ENCODE measurements at regions not wholly inside any gene's neighbourhood (a gene's known extent, or its start where the extent isn't known, plus 50 kb on each side); places are given as distances from the start of the nearest gene placed in this dataset.
A peak's percentile ranks its signal among the peaks of the same experiment; 100 is the strongest.

DNA sequence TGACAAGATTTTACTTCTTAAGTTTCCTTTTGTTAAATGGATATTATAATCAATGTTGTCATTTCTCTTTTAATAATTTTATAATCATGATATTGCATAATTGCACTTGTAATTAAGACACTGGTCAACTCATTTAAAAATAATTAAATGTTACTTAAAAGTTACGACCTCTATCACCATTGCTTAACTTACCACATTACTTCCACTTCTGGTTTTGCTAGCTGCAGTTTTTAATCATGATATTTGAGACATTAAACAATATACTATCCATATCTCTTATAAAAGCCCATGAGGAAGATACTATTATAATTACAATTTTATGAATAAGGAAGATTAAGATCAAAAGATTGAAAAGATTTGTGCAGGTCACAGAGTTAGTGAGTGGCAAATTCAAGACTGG, 502.0 kb downstream of the RNF144A start:
- Histone ChIP-seq H3K36me3 (no peaks in the 10 kb centered on the region), H3K27ac (no peak overlapping the region), H3K9me3 (replicated peaks in 1 of 11) (peaks cover 0 to 7% (median 0%) of the 10 kb centered on the region in 11 experiments; a peak in 1 of 22 replicates), H4K20me1 (no peaks in the 10 kb centered on the region), H3K4me3 (no peak overlapping the region), H3K27me3 (peaks cover 0 to 14% (median 9%) of the 10 kb centered on the region in 11 experiments; a peak in 12 of 22 replicates), H3K9ac (no peak overlapping the region), H3K4me2 (peak overlapping the region in 2 of 11 experiments; percentile 26 to 33; a peak in 3 of 22 replicates), H3K4me1 (peaks cover 0 to 14% (median 2%) of the 10 kb centered on the region in 10 experiments; a peak in 8 of 20 replicates)
- no peak for TF ChIP-seq Cebpa-rat (IDR thresholded peaks at IDR 0.05)

DNA sequence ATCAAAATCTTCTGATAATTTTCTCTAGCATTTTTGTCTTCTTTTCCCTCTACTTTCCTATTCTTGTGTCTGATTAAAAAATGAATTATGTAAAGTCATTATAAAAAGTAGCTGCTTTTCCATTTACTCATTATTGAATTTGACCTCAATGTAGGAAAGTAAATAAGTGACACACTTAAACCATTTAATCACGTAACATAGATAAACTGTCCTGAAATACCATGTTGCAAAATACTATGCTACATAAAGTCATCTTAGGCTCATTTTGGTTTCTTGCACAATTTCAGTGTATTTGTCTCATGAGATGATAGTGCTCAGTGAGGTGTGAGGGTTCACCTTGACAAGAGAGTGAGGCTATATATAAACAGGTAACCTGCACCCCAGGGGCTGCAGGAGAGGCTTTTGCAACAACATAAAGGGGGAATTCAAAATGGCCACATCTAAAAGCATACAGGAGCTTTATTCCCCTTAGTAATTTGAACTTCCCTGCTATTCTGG, 502.7 kb downstream of the RNF144A start:
- no peak overlapping the region for H3K9ac ChIP-seq
- H3K36me3 ChIP-seq: no peaks in the 10 kb centered on the region
- peaks cover 0 to 7% (median 0%) of the 10 kb centered on the region in 11 experiments; a peak in 1 of 22 replicates for H3K9me3 ChIP-seq (replicated peaks in 1 of 11)
- no peak for TF ChIP-seq Cebpa-rat (IDR thresholded peaks at IDR 0.05)
- H3K27me3 ChIP-seq: peaks cover 0 to 14% (median 9%) of the 10 kb centered on the region in 11 experiments; a peak in 12 of 22 replicates
- H4K20me1 ChIP-seq: no peaks in the 10 kb centered on the region
- no peak overlapping the region for H3K4me3 ChIP-seq
- H3K27ac ChIP-seq: no peak overlapping the region
- peaks cover 0 to 14% (median 2%) of the 10 kb centered on the region in 10 experiments; a peak in 8 of 20 replicates for H3K4me1 ChIP-seq
- H3K4me2 ChIP-seq: no peak overlapping the region; a peak in 1 of 22 replicates

DNA sequence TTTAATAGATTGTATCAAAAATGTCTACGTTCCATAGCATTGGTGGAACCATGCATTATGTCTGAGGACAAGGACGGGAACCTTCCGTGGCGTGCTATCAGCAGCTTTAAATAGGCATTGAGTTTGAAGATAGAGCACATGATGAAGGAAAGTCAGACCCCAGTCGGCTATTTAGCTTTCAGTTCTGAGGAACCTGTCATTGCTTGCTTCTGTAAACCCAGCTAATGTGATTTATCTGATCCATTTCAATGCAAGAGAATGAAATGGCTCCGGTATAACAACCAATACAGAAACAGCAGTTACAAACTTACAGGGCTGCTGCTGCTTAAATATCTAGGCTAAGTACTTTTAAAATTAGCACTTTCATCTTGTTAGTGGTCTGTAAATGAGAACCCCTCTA, 503.3 kb downstream of the RNF144A start:
- peaks cover 0 to 14% (median 9%) of the 10 kb centered on the region in 11 experiments; a peak in 12 of 22 replicates for H3K27me3 ChIP-seq
- H3K36me3 ChIP-seq: no peaks in the 10 kb centered on the region
- H3K27ac ChIP-seq: no peak overlapping the region
- no peak overlapping the region for H3K9ac ChIP-seq
- no peak overlapping the region for H3K4me2 ChIP-seq
- H3K4me1 ChIP-seq: peaks cover 0 to 14% (median 2%) of the 10 kb centered on the region in 10 experiments; a peak in 8 of 20 replicates
- TF ChIP-seq Cebpa-rat (IDR thresholded peaks at IDR 0.05): no peak
- no peak overlapping the region for H3K4me3 ChIP-seq
- H4K20me1 ChIP-seq: no peaks in the 10 kb centered on the region
- peaks cover 0 to 7% (median 0%) of the 10 kb centered on the region in 11 experiments; a peak in 1 of 22 replicates for H3K9me3 ChIP-seq (replicated peaks in 1 of 11)

DNA sequence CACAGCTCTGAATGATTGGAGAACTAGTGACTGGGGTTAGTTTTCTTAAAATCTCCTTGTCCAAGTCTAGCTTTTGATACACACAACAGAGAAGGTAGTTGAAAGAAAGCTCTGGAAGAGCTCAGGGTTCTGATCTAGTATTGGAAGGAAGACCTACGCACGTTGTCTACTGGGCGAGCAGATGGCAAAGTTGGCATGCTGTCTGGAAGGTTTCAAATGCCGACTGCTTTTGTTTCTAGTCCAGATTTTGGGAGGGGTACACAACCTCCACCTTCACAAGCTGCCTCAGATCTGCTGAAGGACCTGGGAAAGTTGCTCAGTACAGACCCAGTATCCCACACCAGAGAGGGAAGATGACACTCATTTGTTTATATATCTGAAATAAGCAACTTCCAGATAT, 507.3 kb downstream of the RNF144A start:
- H3K27me3 ChIP-seq: peaks cover 0 to 13% (median 9%) of the 10 kb centered on the region in 11 experiments; a peak in 12 of 22 replicates
- peaks cover 21 to 26% (median 22%) of the 10 kb centered on the region in 10 experiments for H3K4me1 ChIP-seq
- TF ChIP-seq Cebpa-rat (IDR thresholded peaks at IDR 0.05): no peak
- H3K36me3 ChIP-seq: no peaks in the 10 kb centered on the region
- H3K27ac ChIP-seq: no peak overlapping the region
- H3K9me3 ChIP-seq (replicated peaks in 1 of 11): no peaks in the 10 kb centered on the region
- no peak overlapping the region for H3K4me3 ChIP-seq
- no peak overlapping the region for H3K4me2 ChIP-seq
- no peak overlapping the region for H3K9ac ChIP-seq
- no peaks in the 10 kb centered on the region for H4K20me1 ChIP-seq

DNA sequence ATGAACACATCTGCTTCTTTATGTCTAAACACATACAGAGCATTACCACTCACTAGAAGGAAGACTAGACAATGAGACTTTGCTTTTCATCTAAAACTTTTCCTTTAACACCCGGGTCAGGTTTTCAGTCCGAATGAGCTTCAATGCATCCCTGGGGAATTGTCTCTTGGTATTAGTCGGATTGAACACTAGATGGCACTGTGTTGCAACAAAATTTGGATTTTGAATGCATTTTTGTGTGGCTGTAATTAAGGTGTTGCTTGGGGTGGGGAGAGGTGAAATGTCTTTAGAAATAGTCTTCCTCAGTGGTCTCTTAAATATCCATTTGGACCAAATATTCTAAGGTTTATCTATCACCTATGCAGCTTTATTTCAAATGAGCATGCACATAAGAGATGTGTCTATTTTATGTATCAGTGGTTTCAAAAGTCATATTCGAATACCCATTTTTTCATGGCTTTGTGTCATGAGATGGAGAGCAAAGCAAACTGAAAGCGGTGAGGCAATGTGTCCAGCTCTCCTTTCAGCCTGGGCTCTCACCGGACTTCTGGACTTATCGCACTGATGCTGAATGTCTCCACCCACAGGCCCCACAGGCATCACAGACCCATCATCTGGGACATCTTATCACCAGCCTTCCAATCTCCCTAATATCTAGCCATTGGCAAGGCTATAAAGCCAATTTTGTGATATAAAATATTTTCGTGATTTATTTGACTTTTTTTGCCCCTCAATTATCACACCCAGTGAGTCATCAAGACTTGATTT, 510.3 kb downstream of the RNF144A start:
- Histone ChIP-seq H3K4me3 (no peak overlapping the region), H3K4me2 (peak overlapping the region; percentile 87 to 98 (median 93); a peak in 21 of 22 replicates), H3K27ac (peak overlapping the region in 9 of 11 experiments; percentile 40 to 93 (median 90); a peak in 17 of 22 replicates), H3K4me1 (peaks cover 42 to 53% (median 48%) of the 10 kb centered on the region in 10 experiments), H4K20me1 (no peaks in the 10 kb centered on the region), H3K9ac (peak overlapping the region in 8 of 11 experiments; percentile 27 to 79 (median 65); a peak in 14 of 22 replicates), H3K9me3 (replicated peaks in 1 of 11) (no peaks in the 10 kb centered on the region; a peak in 1 of 22 replicates), H3K27me3 (no peaks in the 10 kb centered on the region), H3K36me3 (no peaks in the 10 kb centered on the region)
- no peak for TF ChIP-seq Cebpa-rat (IDR thresholded peaks at IDR 0.05)

DNA sequence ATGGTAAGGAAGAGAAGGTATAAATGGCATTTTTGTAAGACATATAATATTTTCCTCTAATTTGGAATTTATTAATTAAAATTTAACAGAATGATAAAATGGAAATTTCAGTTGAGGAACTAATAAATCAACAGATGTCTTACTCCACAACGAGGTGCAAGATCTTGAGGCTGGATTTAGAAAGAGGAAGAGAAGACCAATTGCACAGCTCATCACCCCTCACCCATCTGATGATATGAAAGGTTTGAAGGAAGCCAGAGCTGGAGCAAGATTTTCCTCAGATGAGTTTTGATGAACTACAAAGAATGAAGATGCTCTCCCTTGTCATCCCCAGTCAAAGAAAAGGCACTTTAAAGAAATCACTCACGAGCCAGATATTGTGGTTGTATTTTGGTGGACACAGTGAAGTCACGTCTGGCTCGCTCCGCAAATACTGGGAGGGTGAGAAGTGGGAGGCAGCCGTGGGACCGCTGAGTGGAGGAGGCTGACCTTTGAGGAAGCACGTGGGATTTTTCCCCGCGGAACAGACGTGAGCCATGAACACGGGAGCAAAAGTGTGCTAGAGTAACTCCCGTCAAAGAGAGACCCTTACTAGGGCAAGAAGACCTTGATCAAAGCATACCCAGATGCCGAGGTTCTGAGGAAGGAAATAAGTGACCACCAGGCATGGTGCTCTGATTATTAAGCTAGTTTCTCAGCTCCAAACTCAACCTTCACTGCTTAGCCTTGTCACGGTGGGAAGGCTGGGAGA, 511.4 kb downstream of the RNF144A start:
- H3K4me2 ChIP-seq: peak overlapping the region; percentile 87 to 98 (median 93)
- TF ChIP-seq Cebpa-rat (IDR thresholded peaks at IDR 0.05): no peak
- peak overlapping the region in 10 of 11 experiments; percentile 13 to 93 (median 88); a peak in 19 of 22 replicates for H3K27ac ChIP-seq

DNA sequence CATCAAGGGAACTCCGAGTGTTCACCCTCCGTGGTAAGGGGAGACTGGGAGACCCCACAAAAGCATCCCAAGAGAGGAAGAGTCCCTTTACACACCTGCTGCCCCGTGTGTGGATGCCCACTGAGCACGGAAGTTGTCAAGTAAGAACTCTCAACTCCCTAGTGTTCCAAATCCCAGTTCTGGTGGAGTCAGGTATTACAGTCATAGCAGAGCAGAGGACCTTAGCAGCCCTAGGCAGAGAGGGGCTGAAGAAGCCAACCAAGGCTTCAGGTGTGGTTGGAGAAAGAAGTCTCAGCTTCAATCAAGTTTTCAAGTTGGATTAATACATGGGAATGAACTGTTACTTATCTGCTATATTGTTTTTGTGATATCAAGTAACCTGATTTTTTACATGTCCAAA, 512.5 kb downstream of the RNF144A start:
- Histone ChIP-seq H3K4me2 (peak overlapping the region; percentile 87 to 98 (median 93)), H3K27me3 (no peaks in the 10 kb centered on the region), H3K9ac (peak overlapping the region in 6 of 11 experiments; percentile 41 to 80 (median 70); a peak in 8 of 22 replicates), H3K27ac (peak overlapping the region in 10 of 11 experiments; percentile 13 to 93 (median 88); a peak in 18 of 22 replicates), H3K4me3 (no peak overlapping the region), H4K20me1 (no peaks in the 10 kb centered on the region), H3K36me3 (no peaks in the 10 kb centered on the region), H3K4me1 (peaks cover 42 to 59% (median 51%) of the 10 kb centered on the region in 10 experiments), H3K9me3 (replicated peaks in 1 of 11) (peaks cover 7 to 19% (median 14%) of the 10 kb centered on the region in 11 experiments; a peak in 20 of 22 replicates)
- no peak for TF ChIP-seq Cebpa-rat (IDR thresholded peaks at IDR 0.05)

More for the DNA sequence above, 511.4 kb downstream of the RNF144A start:
- H3K27me3 ChIP-seq: no peaks in the 10 kb centered on the region
- H3K9me3 ChIP-seq (replicated peaks in 1 of 11): peaks cover under 1 to 10% (median 8%) of the 10 kb centered on the region in 11 experiments; a peak in 20 of 22 replicates
- H4K20me1 ChIP-seq: no peaks in the 10 kb centered on the region
- peaks cover 42 to 59% (median 51%) of the 10 kb centered on the region in 10 experiments for H3K4me1 ChIP-seq
- H3K9ac ChIP-seq: peak overlapping the region in 8 of 11 experiments; percentile 41 to 79 (median 66); a peak in 17 of 22 replicates
- no peak overlapping the region for H3K4me3 ChIP-seq
- no peaks in the 10 kb centered on the region for H3K36me3 ChIP-seq

DNA sequence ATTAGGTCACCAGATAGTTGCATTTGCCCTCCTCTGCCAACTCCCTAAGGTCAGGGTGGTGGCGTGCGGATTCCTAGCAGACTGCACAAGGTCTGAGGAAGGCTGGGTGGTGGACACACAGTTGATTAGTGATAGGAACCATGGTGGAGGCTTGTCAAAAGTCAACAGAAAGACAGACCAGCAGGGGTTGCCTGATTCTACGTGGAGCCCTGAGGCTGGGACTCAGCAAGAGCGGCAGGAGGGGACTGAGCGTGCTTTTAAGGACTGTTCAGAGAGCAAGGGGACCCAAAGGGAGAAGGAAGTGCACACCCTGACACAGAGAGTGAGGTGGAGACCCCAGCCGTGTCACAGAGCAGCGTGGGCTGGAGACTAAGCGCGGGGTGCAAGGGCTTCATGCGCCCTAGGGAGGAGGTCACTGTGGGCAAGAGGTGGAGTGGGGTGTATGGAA, 513.2 kb downstream of the RNF144A start:
- H3K4me2 ChIP-seq: peak overlapping the region; percentile 87 to 98 (median 93)

More for the DNA sequence above, 513.2 kb downstream of the RNF144A start:
- Histone ChIP-seq H3K9me3 (replicated peaks in 1 of 11) (peaks cover 7 to 20% (median 14%) of the 10 kb centered on the region in 11 experiments; a peak in 20 of 22 replicates), H3K36me3 (no peaks in the 10 kb centered on the region), H4K20me1 (no peaks in the 10 kb centered on the region), H3K4me1 (peaks cover 42 to 59% (median 51%) of the 10 kb centered on the region in 10 experiments), H3K4me3 (peak overlapping the region; percentile 27 to 68 (median 52); a peak in 17 of 20 replicates), H3K9ac (peak overlapping the region; percentile 70 to 84 (median 79); a peak in 20 of 22 replicates), H3K27me3 (no peaks in the 10 kb centered on the region), H3K27ac (peak overlapping the region; percentile 22 to 93 (median 87); a peak in 21 of 22 replicates)
- no peak for TF ChIP-seq Cebpa-rat (IDR thresholded peaks at IDR 0.05)

Data from BLaER1 treated with 17β-estradiol and CSF1 and Interleukin-3, amounts not matched to agents 10 nM and 100 nM (cell line).